ENCODE measurements at regions not wholly inside any gene's neighbourhood (a gene's known extent, or its start where the extent isn't known, plus 50 kb on each side); places are given as distances from the start of the nearest gene placed in this dataset.

DNA sequence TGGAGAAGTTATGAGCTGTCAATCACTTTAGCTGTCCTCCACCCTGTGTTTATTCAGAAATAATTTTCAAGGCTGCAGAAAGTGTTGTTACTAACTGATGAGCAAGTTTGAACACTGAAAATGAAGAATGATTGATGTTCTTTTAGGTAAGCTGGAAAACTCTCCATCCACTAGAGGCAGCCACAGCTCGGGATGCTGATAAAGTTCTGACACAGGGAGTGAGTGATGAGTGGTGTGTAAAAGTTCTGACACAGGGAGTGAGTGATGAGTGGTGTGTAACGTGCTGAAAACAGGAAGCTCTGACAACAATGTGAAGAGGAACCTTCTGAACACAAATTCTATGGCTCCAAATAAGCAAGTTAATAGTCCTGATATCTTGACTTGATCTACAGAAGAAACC is 197.5 kb upstream of the PTBP2 start:
- Histone ChIP-seq H3K23me2 (ENCODE audit: low read depth, low read length) (no peaks in the 10 kb centered on the region; the same call in 1 of the 2 replicates), H3K4me1 (replicated peaks in 1 of 4; ENCODE audit: control insufficient read depth in 3 of 4, insufficient read depth in 4 of 4, low read length in 3 of 4) (peaks cover 12 to 33% (median 21%) of the 10 kb centered on the region in 4 experiments; a peak in 6 of 7 replicates)

More for the DNA sequence above, 197.5 kb upstream of the PTBP2 start:
- Histone ChIP-seq H4K91ac (replicated peaks; ENCODE audit: insufficient read length, low read length) (no peak overlapping the region), H3K27me3 (replicated peaks in 1 of 4; ENCODE audit: control insufficient read depth in 3 of 4, extremely low read depth in 1 of 4, insufficient read depth in 3 of 4, low read length in 3 of 4) (no peaks in the 10 kb centered on the region; a peak in 1 of 7 replicates), H3K27ac (ENCODE audit: low read depth, low read length) (no peak overlapping the region), H2BK120ac (replicated peaks; ENCODE audit: low read depth, low read length) (no peak overlapping the region), H2BK12ac (ENCODE audit: low read depth, low read length) (no peak overlapping the region), H3K14ac (ENCODE audit: insufficient read length) (no peak overlapping the region), H2BK5ac (ENCODE audit: low read depth, low read length) (no peak overlapping the region), H3K4me2 (ENCODE audit: insufficient read depth in 1 of 2, low read depth in 2 of 2, low read length in 2 of 2) (no peak overlapping the region), H3K23ac (ENCODE audit: insufficient read length) (no peak overlapping the region), H3K4ac (replicated peaks; ENCODE audit: insufficient read length, low read depth, low read length) (no peak overlapping the region), H2BK15ac (ENCODE audit: low read length) (no peak overlapping the region), H2AK5ac (ENCODE audit: low read depth, low read length) (no peak overlapping the region), H4K5ac (ENCODE audit: insufficient read length, low read depth, low read length) (no peak overlapping the region), H3K79me1 (ENCODE audit: low read depth, low read length) (no peaks in the 10 kb centered on the region), H3K56ac (replicated peaks; ENCODE audit: insufficient read length, low read depth, low read length) (no peak overlapping the region), H2BK20ac (ENCODE audit: low read length) (no peak overlapping the region), H3K9me3 (ENCODE audit: insufficient read depth in 2 of 2, low read depth in 1 of 2, low read length in 1 of 2) (peaks cover 13 to 16% of the 10 kb centered on the region in 2 experiments), H2AFZ (ENCODE audit: low read length) (no peak overlapping the region; the same call in 1 of the 2 replicates), H3K4me3 (ENCODE audit: extremely low read depth in 1 of 4, insufficient read depth in 2 of 4, low read depth in 3 of 4, low read length in 4 of 4) (no peak overlapping the region), H3K79me2 (ENCODE audit: control insufficient read depth in 1 of 2, insufficient read depth in 2 of 2, low read length in 2 of 2) (no peaks in the 10 kb centered on the region), H4K8ac (ENCODE audit: extremely low read depth, insufficient read depth, low read length) (no peak overlapping the region), H3K18ac (ENCODE audit: extremely low read depth, low read length) (no peak overlapping the region), H3K36me3 (ENCODE audit: control insufficient read depth in 2 of 4, insufficient read depth in 4 of 4, low read length in 3 of 4) (peaks cover 0 to 5% (median 0%) of the 10 kb centered on the region in 4 experiments; a peak in 1 of 8 replicates), H3K9ac (replicated peaks in 1 of 4; ENCODE audit: extremely low read depth in 1 of 4, low read depth in 3 of 4, low read length in 3 of 4) (no peak overlapping the region), H4K20me1 (replicated peaks in 1 of 2; ENCODE audit: control insufficient read depth in 1 of 2, insufficient read depth in 2 of 2, low read length in 2 of 2) (no peaks in the 10 kb centered on the region)
- TF ChIP-seq RFX5 (IDR thresholded peaks at IDR 0.05; ENCODE audit: borderline replicate concordance, low read depth, low read length) (no peak), TEAD4 (IDR thresholded peaks at IDR 0.05; ENCODE audit: low read depth, low read length) (no peak), KDM1A (IDR thresholded peaks at IDR 0.05; ENCODE audit: borderline replicate concordance, low read length) (no peak), RAD21 (IDR thresholded peaks at IDR 0.05 in 1 of 2, conservative IDR thresholded peaks at IDR 0.05 in 1 of 2; ENCODE audit: low read depth in 2 of 2, low read length in 2 of 2) (peak; percentile 17 to 18; a peak in 1 of 4 replicates), EZH2 (IDR thresholded peaks at IDR 0.05; ENCODE audit: low read depth, low read length, severe bottlenecking) (no peak)
- TF ChIP-seq, protein P1, sequence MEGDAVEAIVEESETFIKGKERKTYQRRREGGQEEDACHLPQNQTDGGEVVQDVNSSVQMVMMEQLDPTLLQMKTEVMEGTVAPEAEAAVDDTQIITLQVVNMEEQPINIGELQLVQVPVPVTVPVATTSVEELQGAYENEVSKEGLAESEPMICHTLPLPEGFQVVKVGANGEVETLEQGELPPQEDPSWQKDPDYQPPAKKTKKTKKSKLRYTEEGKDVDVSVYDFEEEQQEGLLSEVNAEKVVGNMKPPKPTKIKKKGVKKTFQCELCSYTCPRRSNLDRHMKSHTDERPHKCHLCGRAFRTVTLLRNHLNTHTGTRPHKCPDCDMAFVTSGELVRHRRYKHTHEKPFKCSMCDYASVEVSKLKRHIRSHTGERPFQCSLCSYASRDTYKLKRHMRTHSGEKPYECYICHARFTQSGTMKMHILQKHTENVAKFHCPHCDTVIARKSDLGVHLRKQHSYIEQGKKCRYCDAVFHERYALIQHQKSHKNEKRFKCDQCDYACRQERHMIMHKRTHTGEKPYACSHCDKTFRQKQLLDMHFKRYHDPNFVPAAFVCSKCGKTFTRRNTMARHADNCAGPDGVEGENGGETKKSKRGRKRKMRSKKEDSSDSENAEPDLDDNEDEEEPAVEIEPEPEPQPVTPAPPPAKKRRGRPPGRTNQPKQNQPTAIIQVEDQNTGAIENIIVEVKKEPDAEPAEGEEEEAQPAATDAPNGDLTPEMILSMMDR (IDR thresholded peaks at IDR 0.05; ENCODE audit: control extremely low read depth in 1 of 3, insufficient read depth in 1 of 3, low read depth in 1 of 3, low read length in 3 of 3): peak in 1 of 3 experiments; percentile 21; a peak in 1 of 4 replicates
- FAIRE-seq (peak; percentile 52), DNase-seq (ENCODE audit: low read depth in 1 of 2, low spot score in 2 of 2) (no peak)
- ChIA-PET POLR2A (ENCODE audit: partially characterized antibody) (no interaction called here), CTCF (ENCODE audit: partially characterized antibody) (interaction anchor here (1.1 to 2.1 kb wide), 4 partner anchors 11 to 73 kb away, joined by 3 to 6 read pairs (median 4); no protein-coding TSS in a partner anchor)
- WGBS, 2 experiments (ENCODE audit: extremely low coverage in 1 of 2, insufficient coverage in 1 of 2, insufficient read length in 1 of 2, insufficient replicate concordance in 2 of 2, low coverage in 1 of 2, low lambda C conversion rate in 2 of 2, missing lambda C conversion rate in 1 of 2): 75% methylated on average over 2 of the region's 2 CpGs; no CpG with 5 or more reads in 1 of the 2 experiments

Measured in H1 (cell line).